NB4 (cell line): ENCODE measurements at regions not wholly inside any gene's neighbourhood (a gene's known extent, or its start where the extent isn't known, plus 50 kb on each side); places are given as distances from the start of the nearest gene placed in this dataset.

Experiments used
- CTCF ChIP-seq: IDR thresholded peaks from one replicate; pipeline ENCODE4 v1.5.1; 2012; ENCODE audit warnings: low read depth, low read length
- POLR2A ChIP-seq: IDR thresholded peaks from 2 replicates; pipeline ENCODE4 v1.6.1; 2011; ENCODE audit warnings: mild to moderate bottlenecking; ENCODE audit not compliant: insufficient read length; ENCODE audit errors: extremely low read depth

GRCh38 chr10:29217292-29217738, 71.6 kb upstream of the LYZL1 start:
- TF ChIP-seq CTCF = no peak
- no peak for TF ChIP-seq POLR2A
